Jurkat, Clone E6-1 (cell line): ENCODE measurements at regions not wholly inside any gene's neighbourhood (a gene's known extent, or its start where the extent isn't known, plus 50 kb on each side); places are given as distances from the start of the nearest gene placed in this dataset.
"Not testable (repeated sequence)": the region's sequence is repeated elsewhere in the genome, so short reads cannot be mapped to it uniquely, and the experiment has no call there.

ENCODE experiments used
- DNase-seq: peaks from one replicate; pipeline ENCODE4 v3.0.0-alpha.2; 2011; ENCODE audit warnings: low read depth, low spot score
- H3K4me3 ChIP-seq: 2 replicates; pipeline ENCODE4 v1.5.1; 2011; ENCODE audit warnings: mild to moderate bottlenecking, low read length, control low read depth, moderate library complexity

DNA sequence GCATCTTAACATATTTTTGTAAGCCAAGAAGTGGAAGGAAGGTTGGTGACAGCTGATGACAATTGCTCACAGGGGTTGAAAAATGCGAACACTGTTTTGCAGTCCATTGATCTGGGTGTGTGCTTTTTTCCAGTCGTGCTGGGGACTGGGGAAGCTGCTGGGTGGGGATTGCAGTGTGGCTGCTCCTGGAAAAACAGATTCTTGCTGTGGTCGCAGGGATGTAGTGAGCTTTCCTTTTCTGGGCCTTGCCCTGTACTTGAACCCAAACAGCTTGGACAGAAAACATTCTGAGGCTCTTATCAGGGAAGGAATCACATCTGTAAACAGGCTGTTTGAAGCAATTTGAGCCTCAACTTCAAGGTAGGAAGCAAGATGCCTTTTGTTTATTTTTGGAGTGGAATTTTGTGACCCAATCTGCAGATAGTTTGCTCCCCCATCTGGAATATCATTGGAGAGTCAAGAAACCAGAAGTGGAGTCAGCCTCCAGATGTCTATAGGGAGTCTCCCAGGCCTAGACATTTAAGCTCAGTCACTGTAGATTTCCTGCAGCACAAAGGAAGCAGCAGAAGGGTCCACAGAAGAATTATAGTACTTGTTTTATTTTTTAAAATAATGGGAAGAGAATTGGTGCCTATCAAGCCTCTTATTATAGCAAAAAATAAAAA, 279.2 kb upstream of the FERMT1 start:
- no peak for DNase-seq
- H3K4me3 ChIP-seq: no peak overlapping the region

DNA sequence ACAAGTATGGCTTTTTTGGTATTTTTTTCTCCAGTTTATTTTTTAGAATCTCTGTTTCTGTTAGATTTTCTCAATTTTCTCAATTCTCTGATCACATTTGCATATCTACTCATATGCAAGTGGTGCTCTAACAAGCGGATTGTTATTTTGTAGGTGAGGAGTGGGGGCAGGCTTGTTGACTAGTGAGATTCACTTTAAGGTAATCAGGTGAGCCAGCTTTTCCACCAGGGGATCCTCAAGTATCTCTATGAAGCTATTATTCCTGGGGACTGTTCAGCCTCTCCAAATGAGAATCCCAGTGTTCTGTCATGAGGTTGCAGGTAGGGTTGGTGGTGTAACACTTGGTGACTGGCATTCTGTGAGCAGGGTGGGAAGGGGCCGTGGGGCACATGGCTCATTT, 274.3 kb upstream of the FERMT1 start:
- H3K4me3 ChIP-seq: no peak overlapping the region
- no peak for DNase-seq

DNA sequence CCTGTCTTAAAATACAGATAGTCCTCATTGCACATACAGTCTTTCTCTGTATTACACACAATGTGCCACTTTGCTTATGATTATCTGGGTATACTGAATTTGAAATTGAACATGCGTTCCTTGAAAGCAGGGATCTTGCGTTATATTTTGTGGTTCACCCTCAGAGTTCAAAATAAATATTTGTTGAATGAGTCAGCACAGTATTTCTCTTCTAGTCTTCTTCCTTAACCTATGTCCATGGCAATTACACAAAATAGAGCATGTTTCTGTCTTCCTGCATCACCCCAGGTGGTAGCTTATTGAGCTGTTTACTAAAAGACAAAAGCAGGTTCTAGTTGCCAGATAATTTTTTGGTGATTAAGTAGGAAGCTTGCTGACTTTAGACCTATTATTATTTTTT, 272.9 kb upstream of the FERMT1 start:
- no peak for DNase-seq
- no peak overlapping the region for H3K4me3 ChIP-seq

DNA sequence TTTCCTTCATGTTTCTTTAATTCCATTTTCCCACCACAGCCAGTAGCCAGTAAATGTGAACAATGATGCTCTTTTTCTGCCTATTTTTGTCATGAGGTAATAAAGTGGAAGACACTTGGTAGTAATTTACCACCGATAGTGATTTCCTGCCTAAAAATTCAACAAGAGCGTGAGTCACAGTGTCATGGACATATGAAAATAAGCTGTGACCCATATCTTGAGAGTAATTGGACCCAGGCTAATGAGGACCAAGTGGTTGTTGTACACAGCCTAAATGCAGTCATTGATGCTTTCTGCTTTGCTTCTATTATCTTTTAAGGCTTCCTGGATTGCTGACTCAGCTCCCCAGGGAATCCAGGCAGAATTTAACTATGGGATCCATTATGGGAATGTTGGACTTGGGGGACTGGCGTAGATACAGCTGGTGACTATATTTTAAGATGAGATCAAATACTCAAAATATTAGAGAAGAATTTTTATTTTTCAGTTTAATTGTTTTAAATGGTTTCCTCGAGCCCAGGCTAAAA, 265.9 kb upstream of the FERMT1 start:
- DNase-seq: no peak
- H3K4me3 ChIP-seq: no peak overlapping the region

DNA sequence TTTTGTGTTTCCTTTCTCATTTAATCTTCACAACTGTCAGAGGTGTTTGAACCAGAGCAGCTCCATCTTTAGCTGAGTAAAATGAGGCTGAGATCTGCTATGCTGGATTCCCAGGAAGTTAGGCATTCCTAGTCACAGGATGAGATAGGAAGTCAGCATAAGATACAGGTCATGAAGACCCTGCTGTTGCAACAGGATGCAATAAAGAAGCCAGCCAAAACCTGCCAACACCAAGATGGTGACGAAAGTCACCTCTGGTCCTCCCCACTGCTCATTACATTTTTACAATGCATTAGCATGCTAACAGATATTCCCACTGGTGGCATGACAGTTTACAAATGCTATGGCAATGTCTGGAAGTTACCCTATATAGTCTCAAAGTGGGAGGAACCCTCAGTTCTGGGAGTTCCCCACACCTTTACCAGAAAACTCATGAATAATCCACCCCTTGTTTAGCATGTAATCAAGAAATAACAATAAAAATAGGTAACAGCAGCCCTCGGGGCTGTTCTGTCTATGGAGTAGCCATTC, 262.2 kb upstream of the FERMT1 start:
- no peak for DNase-seq
- no peak overlapping the region for H3K4me3 ChIP-seq

DNA sequence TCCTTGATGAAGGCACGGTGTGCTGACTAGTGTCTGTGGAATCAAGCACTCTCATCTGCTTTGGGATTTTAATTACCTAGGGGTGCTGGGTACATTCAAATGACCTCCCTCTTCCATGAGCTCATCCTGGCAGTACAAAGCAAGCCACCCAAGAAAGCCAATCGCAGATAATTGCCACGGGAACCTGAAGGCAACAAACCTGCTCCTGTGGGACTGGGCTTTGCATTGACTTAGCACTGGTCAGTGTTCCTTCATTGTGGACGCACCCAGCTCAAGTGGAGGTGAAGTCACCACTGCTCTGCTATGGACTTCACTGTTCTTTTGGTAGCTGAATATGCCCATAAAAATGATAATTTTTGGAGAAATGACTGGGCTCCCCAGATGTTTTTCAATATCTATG, 261.6 kb upstream of the FERMT1 start:
- DNase-seq: no peak
- no peak overlapping the region for H3K4me3 ChIP-seq

DNA sequence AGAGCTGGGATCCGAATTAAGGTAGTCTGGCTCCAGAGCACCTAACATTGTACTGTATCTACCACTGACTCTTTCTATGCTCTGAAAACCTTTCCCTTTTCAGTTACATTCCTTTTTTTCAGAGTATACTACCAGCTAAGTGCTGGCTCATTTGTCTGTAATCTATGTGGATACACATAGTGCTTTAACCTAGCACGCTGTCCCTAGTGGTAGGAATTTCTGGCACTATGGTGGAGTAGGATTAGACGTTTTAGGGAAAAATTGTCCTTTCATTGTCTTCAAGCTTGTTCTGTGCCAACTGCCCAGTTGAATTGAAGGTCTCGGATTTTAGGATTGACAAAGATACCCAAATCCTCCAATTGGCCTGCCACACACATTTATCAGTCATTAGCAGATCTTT, 259.1 kb upstream of the FERMT1 start:
- no peak overlapping the region for H3K4me3 ChIP-seq
- DNase-seq: no peak

DNA sequence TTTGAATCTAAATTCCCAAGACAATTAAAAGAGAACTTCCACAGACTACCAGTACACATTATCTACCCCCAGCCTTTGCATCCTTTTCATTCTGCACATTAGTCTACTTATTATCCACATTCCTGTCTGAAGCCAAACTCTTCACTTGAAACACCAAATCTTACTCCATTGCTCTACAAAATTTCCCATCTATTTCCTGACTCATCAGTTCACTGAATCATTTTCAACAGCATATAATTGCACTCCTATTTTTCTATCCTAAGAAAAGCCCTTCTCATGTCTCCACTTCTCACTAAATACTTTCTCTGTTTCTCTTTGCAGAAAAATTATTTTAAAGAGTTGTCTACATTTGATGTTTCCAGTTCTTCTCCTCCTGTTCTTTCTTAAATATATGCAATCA, 239.4 kb upstream of the FERMT1 start:
- no peak for DNase-seq

DNA sequence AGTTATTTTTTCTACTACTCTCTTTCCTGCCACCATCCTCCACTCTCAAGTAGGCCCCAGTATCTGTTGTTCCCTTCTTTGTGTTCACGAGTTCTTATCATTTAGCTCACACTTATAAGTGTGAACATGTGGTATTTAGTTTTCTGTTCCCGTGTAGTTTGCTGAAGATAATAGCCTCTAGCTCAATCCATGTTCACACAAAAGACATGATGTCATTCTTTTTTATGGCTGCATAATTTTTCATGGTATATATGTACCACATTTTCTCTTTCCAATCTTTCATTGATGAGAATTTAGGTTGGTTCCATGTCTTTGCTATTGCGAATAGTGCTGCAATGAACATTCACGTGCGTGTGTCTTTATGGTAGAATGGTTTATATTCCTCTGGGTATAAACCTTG, 237.9 kb upstream of the FERMT1 start:
- DNase-seq: no peak

More for the DNA sequence above, 239.4 kb upstream of the FERMT1 start:
- no peak overlapping the region for H3K4me3 ChIP-seq

DNA sequence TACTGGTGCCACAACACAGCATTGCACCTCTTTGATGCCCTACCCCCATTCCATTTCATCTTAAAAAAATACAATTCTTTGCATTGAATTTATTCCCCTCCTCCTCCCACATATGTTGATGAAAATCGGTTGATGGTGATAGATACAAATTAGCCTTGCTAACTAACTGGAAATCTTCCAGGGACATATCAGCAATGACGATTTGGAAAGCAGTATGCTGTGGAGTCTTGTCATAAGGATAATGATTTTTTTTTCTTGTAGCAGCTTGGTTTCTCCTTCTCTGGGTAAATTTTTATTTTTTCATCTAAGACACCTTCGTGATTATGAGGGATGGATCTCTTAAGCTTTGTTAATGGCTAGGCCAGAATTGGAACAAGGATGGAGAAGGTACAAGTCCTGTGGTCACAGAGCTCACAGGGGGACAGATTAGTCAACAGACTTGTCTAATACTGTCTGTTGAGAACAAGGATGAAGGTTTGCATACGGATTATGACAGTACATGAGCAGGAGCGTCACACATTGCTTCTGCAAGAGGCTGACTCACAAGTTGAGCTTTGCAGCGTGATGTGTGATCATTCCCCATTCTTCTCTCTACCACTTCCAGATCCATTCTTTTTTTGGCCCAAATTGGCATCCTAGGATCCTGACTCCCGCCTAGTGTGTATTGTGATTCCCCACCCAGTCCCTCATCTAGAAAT, 233.1 kb upstream of the FERMT1 start:
- no peak overlapping the region for H3K4me3 ChIP-seq
- no peak for DNase-seq

More for the DNA sequence above, 237.9 kb upstream of the FERMT1 start:
- H3K4me3 ChIP-seq: no peak overlapping the region

DNA sequence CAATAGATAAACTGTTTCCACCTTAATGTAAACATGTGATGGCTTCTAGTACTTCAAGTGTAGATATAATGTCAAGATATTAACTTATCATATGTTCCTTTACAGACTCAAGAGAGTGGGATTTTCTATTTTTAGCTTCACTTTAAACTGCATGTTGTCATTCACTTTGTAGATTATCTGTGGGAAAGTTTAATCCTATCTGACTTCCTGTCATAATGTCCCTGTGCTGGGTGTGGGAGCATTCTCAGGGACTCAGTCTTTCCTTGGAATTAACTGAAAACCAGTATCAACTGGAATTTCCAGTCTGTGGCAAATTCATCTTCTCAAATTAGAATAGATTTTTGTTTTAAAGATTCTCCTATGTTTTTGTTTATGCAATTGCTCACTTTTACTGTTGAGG, 226.1 kb upstream of the FERMT1 start:
- H3K4me3 ChIP-seq: no peak overlapping the region
- DNase-seq: no peak

DNA sequence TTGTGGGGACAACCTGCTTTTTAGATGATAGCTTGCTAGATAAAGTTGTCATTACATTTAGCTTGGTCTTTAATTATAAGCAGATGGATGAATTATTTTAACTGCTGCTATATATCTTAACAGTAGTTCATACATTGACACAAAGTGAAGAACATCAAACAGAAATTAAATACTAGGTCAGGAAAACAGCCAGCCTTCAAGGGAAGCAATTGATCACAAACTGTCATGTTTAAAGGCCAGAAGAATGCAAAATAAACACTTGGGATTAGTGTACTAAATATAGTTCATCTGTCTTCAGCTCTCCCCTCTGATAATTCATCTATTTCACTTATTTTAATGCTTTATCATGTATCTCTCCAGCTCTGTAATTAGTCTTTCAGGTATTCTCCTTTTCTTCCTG, 225.1 kb upstream of the FERMT1 start:
- no peak for DNase-seq

DNA sequence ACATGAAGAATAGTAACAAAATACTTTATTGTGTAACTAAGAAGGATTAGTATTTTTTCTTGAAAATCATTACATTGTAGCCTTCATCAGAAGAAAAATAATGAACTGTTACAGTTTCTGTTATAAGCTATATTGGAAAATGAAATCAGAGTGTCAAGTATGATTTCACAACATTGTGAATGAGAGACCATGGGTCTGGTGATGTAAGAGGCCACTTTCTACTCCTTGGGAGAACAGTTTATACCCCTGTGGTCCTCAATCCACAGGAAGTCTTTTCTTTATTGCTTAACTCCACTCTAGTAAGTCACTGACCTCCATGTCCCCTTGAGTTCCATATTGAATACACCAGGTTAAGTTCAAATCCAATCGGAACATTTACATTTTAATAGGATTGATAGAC, 218.7 kb upstream of the FERMT1 start:
- no peak for DNase-seq
- H3K4me3 ChIP-seq: no peak overlapping the region

More for the DNA sequence above, 225.1 kb upstream of the FERMT1 start:
- no peak overlapping the region for H3K4me3 ChIP-seq

DNA sequence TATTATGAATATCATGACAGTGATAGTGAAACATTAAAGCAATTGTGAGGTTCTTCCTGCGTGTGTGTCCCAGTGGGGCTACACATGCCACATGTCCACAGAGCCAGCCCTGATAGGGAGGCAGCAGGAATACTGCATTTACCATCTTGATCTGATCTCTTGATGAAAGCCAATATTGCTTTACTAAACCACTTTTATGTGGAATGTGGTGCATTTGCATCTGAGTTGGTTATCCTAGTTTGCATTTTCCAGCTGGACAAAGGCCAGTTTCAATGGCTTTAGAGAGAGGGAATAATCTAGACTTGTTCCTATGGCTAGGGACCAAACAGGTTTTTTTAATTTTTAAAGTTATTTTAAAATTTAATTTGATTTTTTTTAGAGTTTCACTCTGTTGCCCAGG, 216.3 kb upstream of the FERMT1 start:
- H3K4me3 ChIP-seq: no peak overlapping the region
- no peak for DNase-seq

DNA sequence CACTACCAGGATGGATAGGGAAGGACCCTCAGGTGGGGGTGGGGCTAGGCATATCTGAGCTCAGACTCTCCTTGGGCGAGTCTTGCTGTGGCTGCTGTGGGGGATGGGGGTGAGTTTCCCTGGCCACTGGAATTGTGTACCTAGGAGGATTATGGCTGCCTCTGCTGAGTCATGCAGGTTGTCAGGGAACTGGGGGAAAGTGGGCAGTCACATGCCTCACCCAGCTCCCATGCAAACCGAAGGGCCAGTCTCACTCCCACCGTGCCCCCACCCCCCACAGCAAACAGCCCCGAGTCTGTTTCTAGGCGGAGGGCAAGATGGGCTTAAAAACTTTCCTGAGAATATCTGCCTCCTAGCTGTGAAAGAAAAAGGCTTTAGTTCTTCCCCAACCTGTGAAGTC, 210.3 kb upstream of the FERMT1 start:
- no peak for DNase-seq
- H3K4me3 ChIP-seq: no peak overlapping the region

DNA sequence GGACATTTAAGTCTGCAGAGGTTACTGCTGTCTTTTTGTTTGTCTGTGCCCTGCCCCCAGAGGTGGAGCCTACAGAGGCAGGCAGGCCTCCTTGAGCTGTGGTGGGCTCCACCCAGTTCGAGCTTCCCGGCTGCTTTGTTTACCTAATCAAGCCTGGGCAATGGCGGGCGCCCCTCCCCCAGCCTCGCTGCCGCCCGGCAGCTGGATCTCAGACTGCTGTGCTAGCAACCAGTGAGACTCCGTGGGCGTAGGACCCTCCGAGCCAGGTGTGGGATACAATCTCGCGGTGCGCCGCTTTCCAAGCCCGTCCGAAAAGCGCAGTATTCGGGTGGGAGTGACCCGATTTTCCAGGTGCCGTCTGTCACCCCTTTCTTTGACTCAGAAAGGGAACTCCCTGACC, 198.4 kb upstream of the FERMT1 start:
- H3K4me3 ChIP-seq, DNase-seq: not testable (repeated sequence)

DNA sequence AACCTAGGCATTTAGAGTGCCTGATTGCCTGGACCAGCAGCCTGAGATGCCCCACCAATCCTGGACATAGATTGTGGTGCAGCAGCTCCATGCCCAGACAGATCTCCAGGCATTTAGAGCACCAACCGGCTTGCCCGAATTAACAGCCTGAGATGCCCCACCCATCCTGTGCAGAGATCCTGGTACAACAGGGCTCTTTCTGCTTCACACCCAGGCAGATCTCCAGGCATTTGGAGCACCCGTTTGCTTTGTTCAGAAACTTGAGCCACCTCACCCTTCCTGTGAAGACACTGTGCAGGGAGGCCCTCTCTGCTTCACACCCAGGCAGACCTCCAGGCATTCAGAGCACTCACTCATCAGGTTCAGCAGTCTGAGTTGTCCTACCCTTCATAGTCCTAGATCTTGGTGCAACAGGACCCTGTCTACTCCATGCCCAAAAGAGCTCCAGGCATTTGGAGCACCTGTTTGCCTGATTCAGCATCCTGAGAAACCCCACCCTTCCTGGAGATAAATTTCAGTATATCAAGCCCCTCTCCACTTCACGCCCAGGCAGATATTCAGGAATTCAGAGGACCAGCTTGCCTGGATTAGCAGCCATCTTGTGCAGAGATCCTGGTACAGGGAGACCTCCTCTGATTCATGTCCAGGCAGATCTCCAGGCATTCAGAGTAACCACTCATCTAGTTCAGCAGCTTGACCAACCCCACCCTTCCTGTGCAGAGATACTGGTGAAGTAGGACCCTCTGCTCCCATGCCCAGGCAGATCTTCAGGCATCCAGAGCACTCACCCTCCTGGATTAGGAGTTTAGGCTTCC, 189.2 kb upstream of the FERMT1 start:
- no peak for DNase-seq
- H3K4me3 ChIP-seq: no peak overlapping the region

DNA sequence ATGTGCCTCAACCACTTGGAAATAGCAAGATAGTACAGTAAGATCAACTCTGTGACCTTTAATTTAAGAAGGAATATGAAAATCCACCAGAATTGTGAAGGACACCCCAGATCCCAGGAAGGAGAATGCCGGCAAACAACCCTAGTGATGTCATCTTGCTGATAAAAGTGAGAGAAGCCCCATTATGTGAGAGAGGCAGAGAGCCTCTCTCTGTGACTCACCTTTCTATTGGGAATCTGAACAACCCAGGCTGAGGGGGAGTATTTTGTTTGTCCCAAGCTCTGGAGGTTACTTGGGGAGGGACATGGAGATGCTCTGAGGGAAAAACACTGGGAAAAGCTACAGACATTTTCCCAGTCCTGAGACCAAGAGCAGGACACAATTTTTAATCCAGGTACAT, 188.3 kb upstream of the FERMT1 start:
- H3K4me3 ChIP-seq: no peak overlapping the region
- DNase-seq: no peak

DNA sequence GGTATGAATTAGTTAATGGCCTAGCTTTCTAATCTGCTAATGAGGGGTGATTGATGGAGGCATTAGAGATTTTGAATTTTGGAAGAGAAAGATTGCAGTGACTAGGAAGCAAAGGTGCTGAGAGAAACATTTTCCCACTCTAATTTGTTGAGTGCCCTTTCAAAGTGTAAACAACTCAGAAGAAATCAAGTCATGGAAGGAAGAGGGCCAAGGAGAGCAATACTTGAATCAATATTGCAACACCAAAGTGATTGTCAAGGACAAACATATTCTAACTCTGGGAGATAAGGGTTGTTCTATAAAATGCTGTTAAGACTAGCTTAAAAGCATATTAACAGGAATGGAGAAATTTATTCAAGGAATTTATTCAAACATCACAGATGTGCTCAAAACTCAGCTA, 182.7 kb upstream of the FERMT1 start:
- DNase-seq: no peak
- no peak overlapping the region for H3K4me3 ChIP-seq

DNA sequence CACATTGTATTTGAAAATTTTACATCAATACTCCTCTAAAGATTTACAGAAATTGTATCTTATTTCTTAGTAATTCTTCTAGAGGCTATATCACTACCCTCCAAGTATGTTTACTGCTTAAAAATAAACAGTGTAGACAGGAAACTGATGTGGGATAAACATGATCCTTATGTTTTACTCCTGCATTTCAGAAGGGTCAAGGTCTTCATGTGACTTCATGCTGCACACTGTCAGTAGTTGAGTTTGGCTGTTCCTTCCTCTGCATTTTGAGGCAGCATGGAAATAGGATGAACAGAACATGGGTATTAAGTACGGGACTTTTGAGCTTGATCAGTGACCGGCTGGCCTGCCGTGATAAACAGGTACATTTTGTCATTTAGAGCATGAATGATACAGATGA, 179.2 kb upstream of the FERMT1 start:
- no peak overlapping the region for H3K4me3 ChIP-seq
- no peak for DNase-seq
